Suprapubic skin (tissue), 4 donors: ENCODE measurements at regions not wholly inside any gene's neighbourhood (a gene's known extent, or its start where the extent isn't known, plus 50 kb on each side); places are given as distances from the start of the nearest gene placed in this dataset.

ENCODE experiments used
- CTCF ChIP-seq, 2 donors: fragments of 200-600 bp in 1 of 2; fragments of 450-650 bp in 1 of 2; sonication (generic) in 1 of 2; IDR thresholded peaks; one replicate each; pipeline ENCODE4 v1.5.1; 2016 to 2019; ENCODE audit warnings: antibody characterized with exemption in 2 of 2, mild to moderate bottlenecking in 1 of 2, moderate library complexity in 1 of 2
- EP300 ChIP-seq: sonication (generic); formaldehyde crosslinking; IDR thresholded peaks from one replicate; pipeline ENCODE4 v1.6.1; 2017; ENCODE audit warnings: antibody characterized with exemption
- POLR2A ChIP-seq, 2 donors: fragments of 450-650 bp; IDR thresholded peaks; one replicate each; pipeline ENCODE4 v1.6.1; 2017; ENCODE audit warnings: antibody characterized with exemption in 2 of 2, mild to moderate bottlenecking in 2 of 2, moderate library complexity in 2 of 2
- POLR2AphosphoS5 ChIP-seq, 3 donors: sonication (generic); formaldehyde crosslinking; IDR thresholded peaks; one replicate each; pipeline ENCODE4 v1.6.1; 2017; ENCODE audit warnings: antibody characterized with exemption in 3 of 3

GRCh38 chr4:165597581-165598480 is 219.0 kb downstream of the CPE start:
- no peak for TF ChIP-seq POLR2AphosphoS5 (IDR thresholded peaks at IDR 0.05)
- TF ChIP-seq CTCF (IDR thresholded peaks at IDR 0.05), result no peak
- TF ChIP-seq POLR2A (IDR thresholded peaks at IDR 0.05), result no peak
- TF ChIP-seq EP300, result no peak
